C1 segment of cervical spinal cord (tissue), 14 donors: ENCODE measurements at regions not wholly inside any gene's neighbourhood (a gene's known extent, or its start where the extent isn't known, plus 50 kb on each side); places are given as distances from the start of the nearest gene placed in this dataset.
"Not testable (repeated sequence)": the region's sequence is repeated elsewhere in the genome, so short reads cannot be mapped to it uniquely, and the experiment has no call there.

Experiments used
- DNase-seq, 14 donors: peaks; one replicate each; lab custom pipeline; 2025; lab: John Stamatoyannopoulos, UW

DNA sequence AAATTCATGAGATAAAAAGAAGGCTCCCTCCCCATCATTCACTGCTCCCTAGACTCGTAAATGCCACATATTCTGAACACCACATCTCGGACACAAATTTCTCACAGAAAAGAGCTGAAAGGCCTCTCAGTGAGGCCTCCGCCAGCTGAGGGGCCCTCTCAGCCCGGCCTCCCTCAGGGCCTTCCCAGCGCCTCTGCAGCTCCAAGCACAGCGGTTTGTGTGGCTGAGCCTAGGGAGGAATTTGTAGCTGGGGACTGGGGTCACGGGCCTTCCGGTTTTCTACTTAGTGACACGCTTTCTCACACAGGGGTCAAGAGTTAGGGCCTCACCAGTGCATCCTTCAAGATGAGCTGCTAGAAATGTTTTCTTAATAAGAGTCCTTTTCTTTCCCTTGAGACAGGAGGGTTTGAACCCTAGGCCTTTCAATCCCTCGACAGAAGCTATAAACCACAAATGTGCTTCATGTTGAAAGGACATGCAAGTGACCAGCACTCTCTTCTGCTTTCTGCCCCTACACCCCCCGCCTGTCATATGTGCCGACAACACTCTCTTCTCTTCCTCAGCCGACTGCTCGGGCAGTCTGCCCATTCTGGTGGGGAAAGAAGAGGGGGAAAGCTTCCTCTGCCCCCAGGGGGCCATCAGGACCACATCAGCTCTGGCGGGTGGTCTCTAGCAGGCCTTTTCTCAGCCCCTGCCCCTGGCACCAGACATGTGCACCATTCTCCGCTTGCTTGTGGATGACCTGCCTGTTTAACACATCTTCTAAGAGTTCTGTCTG lies 104.9 kb downstream of the CHIC2 start:
- no peak for DNase-seq

- DNase-seq, result no peak
These were observed 108.0 kb downstream of the CHIC2 start for GRCh38 chr4:53956454-53956853.

GRCh38 chr4:53956053-53956452 lies 108.4 kb downstream of the CHIC2 start:
- no peak for DNase-seq

DNA sequence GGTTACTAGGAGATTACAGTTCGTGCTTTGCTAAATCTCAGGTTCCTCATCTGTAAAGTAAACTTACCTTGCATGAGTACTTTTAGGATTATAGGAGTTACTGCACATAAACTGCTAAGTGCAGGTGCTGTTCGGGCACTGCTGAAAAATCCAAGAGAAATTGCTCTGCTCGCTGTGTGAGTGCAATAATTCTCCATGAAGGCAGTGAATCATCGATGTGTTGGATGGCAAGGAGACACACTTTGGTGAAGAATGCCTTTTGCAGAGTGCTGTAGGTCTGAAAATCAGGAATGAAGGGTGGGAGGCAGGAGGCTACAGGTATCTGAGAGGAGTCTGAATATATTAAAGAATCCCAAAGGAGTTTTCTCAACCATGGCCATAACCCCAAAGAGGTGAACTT lies 113.0 kb downstream of the CHIC2 start:
- DNase-seq, result no peak

DNA sequence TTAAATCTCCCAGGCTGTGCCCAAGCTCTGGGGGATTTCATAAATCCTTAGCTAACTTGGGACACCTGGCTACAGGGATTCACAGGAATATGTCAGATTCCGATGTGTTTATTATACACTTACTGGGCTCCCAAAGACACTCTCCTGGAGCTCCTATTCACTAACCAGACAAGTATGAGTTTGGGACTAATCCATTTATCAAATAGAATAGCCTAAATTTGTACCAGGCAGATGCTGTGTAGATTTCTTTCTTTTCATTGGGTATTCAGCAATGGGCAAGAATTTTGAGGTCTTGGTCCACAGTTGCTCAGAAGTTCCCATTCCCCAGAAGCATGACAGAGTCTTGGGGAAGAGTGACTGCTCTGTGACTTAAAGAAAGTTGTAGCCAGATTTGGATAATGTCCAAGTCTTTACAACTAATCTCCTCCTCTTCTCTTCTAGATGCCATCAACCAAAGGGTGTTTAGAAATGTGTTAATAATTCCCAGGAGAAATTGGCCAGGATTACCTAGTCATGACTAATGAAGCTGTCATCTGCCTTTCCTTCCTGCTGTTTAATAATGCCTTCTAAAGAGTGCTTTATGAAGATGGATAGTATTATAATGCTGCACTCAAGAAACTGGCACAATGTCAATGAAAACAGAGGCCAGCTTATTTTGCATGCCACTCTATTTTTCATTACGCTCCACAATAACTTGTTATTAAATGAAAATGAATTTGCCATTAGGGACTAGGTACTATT lies 120.9 kb downstream of the CHIC2 start:
- DNase-seq, result no peak

DNA sequence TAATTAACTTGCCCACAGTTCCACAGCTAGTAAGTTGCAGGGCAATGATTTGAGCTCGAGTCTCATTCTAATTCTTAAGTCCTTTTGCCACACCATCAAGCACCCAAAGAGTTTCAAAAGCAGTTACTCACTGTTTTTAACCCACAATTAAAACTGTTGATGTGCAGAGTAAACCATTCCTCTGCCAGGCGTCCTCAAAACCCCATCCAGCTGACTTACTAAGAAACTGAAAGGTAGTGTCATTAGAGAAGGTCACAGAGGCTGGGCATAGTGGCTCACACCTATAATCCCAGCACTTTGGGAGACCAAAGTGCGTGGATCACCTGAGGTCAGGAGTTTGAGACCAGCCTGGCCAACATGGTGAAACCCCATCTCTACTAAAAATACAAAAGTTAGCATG lies 121.7 kb downstream of the CHIC2 start:
- no peak for DNase-seq

DNA sequence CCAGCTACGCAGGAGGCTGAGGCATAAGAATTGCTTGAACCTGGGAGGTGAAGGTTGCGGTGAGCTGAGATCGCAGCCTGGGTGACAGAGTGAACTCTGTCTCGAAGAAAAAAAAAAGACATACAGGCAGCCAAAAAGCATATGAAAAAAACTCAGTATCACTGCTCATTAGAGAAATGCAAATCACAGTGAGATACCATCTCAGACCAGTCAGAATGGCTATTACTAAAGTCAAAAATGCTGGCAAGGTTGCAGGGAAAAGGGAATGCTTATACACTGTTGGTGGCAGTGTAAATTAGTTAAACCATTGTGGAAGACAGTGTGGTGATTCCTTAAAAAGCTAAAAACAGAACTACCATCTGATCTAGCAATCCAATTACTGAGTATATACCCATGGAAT lies 123.1 kb downstream of the CHIC2 start:
- DNase-seq, result no peak

GRCh38 chr4:53939892-53940291 lies 124.5 kb downstream of the CHIC2 start:
- DNase-seq, result not testable (repeated sequence)

- DNase-seq, result no peak
These were observed 126.5 kb downstream of the CHIC2 start for GRCh38 chr4:53937918-53938317.

- no peak for DNase-seq
These were observed 127.1 kb downstream of the CHIC2 start for GRCh38 chr4:53937327-53937726.

DNA sequence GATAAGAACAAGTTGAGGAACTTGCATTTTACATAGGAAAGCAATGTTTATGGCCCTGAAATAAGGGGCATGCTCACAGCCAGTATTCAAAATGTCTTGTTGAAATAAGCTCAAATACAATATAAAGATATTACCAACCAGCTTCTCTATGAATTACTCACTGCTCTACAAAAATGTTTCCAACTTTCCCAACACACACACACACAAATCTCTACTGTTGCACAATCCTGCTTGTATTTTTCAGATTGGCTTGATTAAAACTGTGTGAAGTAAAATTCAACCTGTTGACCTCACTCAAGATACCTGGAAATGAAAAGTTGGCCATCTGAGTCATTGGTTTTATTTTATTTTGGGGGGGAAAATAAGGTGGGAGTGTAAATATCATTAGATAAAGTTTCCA lies 128.6 kb downstream of the CHIC2 start:
- DNase-seq, result no peak

DNA sequence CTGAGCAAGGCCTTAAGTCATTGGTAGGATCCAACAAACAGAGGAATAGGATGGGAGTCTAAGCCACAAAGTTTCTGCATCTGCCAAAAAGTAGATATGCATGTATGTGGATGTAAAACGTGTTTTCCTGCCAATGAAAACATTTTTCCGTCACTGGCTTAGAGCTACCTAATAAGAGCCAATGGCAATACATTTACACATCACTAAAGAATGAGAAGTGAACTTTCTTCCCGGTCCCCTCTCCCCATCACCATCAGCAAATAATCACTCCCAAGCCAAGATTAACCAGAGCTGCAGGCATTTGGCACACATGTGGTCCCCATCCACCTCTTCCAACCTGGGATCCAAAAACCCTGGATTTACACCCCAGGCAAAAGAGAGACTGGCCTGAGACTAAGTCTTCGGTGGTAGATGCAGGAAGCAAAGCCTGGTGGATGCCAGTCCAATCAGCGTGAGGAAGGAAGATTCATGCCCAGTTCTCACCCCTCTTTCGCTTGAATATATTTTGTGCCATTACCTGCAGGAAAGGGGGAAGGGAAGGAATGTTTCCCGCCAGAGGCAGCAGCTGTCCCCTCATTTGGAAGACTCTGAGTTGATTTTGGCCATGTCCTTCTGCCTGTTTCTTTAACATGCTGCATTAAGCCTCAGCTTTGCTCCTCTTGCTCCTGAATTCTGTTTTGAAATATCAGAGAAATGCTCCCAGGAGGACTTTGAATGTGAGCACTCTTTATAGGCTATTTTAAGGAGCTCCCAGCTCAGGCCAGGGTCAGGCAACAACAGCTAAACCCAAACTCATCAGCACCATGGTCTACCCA lies 131.4 kb downstream of the CHIC2 start:
- no peak for DNase-seq

DNA sequence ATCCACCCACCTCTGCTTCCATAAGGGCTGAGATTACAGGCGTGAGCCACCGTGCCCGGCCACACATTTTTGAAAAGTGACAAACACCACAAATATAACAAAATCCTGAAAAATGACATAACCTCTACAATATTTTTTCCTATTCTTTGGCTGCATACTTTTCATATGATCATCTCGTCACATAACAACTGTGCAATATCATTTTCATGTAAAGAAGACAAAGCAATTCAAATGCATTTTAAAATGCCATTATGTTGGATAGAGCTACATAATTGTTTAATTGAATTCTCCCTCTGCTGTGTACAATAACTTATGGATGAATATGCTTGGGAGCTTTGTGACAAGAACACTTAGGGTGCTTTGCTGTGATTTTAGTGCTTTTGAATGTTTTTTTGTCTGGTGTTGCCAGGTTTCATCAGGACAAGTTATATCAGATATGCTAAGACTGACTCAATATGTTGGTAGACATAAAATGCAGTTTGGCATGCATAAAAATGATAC lies 132.9 kb downstream of the CHIC2 start:
- DNase-seq, result no peak

DNA sequence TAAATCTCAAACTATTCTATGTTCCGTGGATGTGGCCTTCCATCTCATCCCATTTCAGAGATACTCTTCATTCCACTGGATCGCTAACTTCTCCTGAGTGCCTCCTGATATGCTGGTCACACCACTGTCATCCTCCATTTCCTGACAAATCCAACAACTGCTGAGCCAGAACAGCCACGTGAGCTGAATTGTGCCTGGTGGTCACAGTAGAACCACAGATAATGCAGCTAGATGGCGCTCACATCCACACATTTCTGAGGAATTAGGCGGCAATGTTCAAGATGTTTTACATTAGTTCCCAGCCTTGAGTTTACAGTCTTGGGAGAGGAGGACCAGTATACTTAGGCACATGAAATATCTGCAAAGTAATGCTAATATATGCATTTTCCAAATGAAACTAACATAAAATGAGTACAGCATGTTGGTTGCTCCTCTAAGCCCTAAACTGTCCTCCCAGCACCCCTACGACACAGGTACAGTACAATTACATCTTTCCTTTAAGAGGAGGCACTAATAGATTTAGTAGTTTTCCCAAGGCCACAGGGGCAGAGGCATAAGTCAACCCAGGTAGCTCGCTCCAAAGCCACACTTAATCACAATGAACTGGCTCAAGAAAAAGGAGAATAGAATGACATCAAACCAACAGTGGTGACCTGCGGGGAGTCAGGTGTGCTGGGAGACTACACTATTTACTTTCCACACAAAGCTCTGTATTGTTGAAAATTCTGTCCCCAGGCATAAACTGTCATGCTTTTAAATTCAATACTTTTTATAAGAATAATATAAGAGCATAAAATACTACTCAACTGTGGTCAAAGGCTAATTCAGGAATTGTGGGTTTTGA lies 134.2 kb downstream of the CHIC2 start:
- peak in 12 of 14 donors; percentile 3 to 58 (median 45) for DNase-seq

GRCh38 chr4:53929311-53929710 lies 135.1 kb downstream of the CHIC2 start:
- no peak for DNase-seq

DNA sequence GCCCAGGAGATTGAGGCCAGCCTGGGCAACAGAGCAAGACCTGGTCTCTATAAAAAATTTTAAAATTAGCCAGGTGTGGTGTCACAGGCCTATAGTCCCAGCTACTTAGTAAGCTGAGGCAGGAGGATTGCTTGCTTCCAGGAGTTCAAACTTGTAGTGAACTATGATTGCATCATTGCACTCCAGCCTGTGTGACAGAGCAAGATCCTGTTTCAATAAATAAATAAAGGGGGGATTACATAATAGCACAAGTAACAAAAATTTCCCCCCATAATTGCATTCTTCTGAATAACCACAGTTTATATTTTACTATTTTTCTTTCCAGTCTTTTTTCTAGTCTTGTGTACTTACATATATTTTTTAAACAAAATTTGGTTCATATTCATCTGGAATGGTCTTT lies 135.6 kb downstream of the CHIC2 start:
- no peak for DNase-seq

DNA sequence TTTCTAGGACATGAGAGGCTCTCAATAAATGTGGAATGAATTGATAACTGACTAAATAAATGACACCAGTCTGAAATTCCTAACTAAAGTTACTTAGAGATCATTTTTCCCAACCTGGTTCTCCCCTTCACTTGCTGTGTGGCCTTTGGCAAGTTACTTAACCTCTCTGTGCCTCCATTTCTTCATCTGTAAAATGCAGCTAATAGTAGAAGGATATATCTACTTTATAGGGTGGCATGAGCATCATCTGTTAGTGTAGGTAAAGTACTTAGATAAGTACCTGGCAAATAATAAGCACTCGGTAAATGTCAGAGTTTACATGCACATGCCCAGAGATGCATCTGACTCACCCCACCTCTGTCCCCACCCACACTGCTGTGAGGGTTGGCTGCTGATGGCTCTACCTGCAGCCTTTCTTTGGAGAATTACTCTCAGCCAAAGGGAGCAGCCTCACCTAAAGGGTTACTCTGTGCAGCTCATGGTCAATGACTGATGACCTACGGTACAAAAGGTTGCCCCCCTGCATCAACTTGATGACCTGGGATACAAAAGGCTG lies 139.3 kb downstream of the CHIC2 start:
- DNase-seq, result no peak

DNA sequence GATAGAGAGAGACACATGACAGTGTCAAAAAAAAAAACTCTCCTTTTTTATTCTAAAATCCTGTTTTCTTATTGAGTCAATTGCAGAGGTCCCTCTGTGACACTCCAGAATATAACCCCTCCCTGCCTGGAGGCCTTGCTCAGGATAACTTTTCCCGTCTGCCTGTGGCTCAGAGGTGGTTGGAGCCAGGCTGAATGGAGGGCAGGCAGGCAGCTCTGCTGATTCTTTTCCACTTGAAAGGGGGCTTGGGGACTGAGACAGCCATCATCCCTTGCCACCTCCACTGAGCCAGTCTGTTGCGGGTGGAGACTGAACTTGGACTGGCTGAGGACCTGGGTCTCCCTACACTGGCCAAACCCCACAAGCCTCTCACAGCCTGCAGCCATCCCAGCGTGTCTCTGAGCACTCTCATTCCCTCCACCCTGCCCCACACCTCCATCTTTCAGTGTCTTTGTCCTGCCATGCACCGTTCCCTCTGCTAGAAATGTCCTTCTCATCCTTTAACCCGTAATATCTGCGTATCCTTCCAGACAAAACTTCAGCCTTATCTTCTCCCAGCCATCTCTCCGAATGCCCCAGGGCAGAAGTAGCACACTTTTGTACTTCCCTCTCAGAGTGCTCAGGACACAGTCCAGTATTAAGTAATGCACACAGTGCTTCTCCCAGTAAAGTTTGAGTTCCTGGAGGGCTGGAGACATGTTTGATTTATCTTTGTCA lies 139.9 kb downstream of the CHIC2 start:
- DNase-seq, result no peak

GRCh38 chr4:53923921-53924320 lies 140.5 kb downstream of the CHIC2 start:
- DNase-seq, result no peak

GRCh38 chr4:53921856-53922255 lies 142.5 kb downstream of the CHIC2 start:
- DNase-seq, result no peak
